Esophagus squamous epithelium (tissue), 4 donors: ENCODE measurements at regions not wholly inside any gene's neighbourhood (a gene's known extent, or its start where the extent isn't known, plus 50 kb on each side); places are given as distances from the start of the nearest gene placed in this dataset.

Experiments used
- CTCF ChIP-seq, 6 experiments: fragments of 450-650 bp in 4 of 6; fragments of 200-600 bp in 2 of 6; sonication (generic) in 2 of 6; IDR thresholded peaks; one replicate each; pipeline ENCODE4 v1.5.1; 2016 to 2019; ENCODE audit warnings: antibody characterized with exemption in 6 of 6, mild to moderate bottlenecking in 4 of 6, moderate library complexity in 4 of 6
- POLR2A ChIP-seq, 4 donors: fragments of 450-650 bp; IDR thresholded peaks; one replicate each; pipeline ENCODE4 v1.6.1; 2017; ENCODE audit warnings: antibody characterized with exemption in 4 of 4, mild to moderate bottlenecking in 4 of 4, moderate library complexity in 3 of 4

DNA sequence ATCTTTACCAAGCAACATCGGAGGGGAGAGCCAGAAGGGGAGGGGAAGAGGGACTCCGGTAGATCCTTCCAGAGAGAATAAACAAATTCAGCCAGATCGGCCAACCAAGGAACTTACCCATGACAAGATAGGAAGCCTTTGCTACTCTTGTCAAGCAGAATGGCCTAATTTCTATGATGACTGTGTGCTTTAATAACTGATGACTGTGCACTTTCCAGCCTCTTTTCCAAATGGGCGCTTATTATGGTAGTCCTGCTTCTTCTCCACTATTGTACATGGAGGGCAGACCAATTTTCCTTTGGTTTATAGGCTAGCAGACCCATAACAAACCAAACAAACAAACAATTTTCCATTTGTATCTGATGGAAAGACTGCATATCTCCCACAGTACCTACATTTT lies 163.8 kb upstream of the RFX3 start:
- TF ChIP-seq CTCF (IDR thresholded peaks at IDR 0.05) (no peak), POLR2A (IDR thresholded peaks at IDR 0.05) (no peak)
